Ecto neural progenitor cell (in vitro differentiated cells): ENCODE measurements at regions not wholly inside any gene's neighbourhood (a gene's known extent, or its start where the extent isn't known, plus 50 kb on each side); places are given as distances from the start of the nearest gene placed in this dataset.
"Not testable (repeated sequence)": the region's sequence is repeated elsewhere in the genome, so short reads cannot be mapped to it uniquely, and the experiment has no call there.

Experiments used
- DNase-seq: peaks from one replicate; pipeline ENCODE4 v3.0.0-alpha.2; 2018; ENCODE audit warnings: low spot score

DNA sequence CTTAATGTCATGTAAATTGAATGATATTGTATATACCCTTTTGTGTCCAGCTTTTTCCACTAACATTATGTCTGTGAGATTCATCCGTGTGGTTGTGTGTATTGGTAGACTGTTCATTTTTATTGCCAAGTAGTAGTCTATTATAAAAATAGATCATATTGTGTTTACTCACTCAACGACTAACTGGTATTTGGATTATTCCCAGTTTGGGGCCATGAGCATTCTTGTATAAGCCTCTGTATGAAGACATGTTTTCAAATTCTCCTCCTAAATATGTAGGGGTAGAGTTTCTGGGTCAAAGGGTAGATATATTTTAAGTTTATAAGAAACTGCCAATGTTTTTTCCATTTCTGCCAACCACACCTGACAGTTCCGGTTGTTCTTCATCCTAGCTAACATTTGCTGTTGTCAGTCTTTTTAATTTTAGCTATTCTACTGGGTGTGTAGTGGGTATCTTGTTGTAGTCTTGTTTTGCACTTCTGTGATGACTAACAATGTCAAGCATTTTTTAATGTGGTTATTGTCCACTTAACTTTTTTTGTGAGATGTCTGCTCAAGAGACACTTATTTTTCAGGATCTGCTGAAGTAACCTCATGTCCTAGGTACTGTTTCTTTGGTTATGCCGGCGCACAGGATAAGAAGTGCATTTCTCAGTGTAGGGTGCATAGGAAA lies 93.2 kb downstream of the DACT1 start:
- DNase-seq, result no peak

DNA sequence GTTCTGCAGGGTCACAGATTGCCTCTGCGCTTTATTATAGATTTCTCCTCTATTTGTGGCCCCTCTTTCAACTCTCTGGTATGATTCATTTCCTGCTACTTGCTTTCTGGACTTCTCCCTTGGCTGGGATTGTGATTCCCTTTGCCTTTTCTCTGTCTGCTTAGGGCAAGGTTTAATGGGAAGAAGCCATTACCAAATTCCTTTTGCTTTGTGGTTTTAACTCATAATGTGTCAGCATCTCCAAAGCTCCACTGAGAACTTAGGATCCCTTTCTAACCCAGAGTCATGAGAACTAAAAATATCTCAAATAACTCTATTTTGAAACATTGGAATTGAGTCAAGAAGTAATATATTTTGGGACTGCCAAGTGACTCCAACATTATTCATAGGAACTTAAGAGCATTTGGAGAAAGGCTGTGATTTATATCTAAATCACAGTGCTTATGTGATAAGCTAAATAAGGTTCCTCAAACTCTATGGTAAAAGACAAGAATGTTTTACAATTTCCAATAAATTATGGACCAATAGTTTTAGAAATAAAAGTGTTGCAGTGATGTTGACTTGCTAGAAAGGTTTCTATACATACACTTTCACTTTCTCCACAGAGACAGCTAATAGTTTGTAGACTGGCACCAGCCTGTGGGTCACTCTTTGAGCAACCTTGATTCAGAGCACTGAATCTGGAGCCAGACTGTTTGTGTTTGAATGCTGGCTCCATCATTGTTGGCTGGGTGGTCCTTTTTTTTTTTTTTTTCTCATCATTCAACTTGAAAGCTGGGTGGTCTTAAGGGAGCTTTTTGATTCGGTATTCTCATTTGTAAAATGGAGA lies 93.9 kb downstream of the DACT1 start:
- DNase-seq, result no peak

DNA sequence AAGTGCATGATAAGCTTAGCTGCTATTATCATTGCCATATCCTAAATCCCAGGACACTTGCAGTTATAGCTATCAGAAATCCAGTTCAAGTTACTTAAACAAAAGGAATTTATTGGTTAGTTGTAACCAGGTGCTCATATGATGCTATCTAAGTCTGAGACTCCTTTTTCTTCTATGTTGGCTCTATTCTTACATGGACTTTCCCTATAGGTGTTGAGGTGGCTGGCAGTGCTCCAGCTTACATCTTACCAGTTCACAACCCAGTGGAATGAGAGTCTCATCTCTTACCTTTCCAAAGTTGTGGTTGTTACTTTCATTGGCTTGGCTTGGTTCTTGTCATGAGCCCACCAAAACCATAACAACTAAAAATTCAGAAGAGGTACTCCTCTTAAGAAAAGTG lies 94.6 kb downstream of the DACT1 start:
- no peak for DNase-seq

GRCh38 chr14:58733451-58734208 lies 95.9 kb downstream of the DACT1 start:
- DNase-seq, result no peak

- DNase-seq, result no peak
Measured at GRCh38 chr14:58735596-58735995, 97.8 kb downstream of the DACT1 start.

- no peak for DNase-seq
Measured at GRCh38 chr14:58736606-58737005, 98.8 kb downstream of the DACT1 start.

DNA sequence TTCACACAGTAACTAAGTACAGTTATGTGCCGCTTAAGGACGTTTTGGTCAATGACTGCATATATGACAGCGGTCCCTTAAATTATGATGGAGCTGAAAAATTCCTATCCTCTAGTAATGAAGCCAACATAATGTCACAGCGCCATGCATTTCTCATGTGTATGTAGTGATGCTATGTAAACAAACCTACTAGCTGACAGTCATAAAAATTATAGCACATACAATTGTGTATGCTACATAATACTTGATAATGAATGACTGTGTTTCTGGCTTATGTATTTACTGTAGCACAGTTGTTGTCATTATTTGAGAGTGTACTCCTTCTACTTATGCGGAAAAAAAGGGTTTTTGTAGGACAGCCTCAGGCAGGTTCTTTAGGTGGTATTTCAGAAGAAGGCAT lies 99.7 kb downstream of the DACT1 start:
- DNase-seq, result no peak

GRCh38 chr14:58738189-58738836 lies 100.6 kb downstream of the DACT1 start:
- no peak for DNase-seq

GRCh38 chr14:58738876-58739275 lies 101.1 kb downstream of the DACT1 start:
- no peak for DNase-seq

GRCh38 chr14:58739674-58740073 lies 101.9 kb downstream of the DACT1 start:
- DNase-seq, result no peak

DNA sequence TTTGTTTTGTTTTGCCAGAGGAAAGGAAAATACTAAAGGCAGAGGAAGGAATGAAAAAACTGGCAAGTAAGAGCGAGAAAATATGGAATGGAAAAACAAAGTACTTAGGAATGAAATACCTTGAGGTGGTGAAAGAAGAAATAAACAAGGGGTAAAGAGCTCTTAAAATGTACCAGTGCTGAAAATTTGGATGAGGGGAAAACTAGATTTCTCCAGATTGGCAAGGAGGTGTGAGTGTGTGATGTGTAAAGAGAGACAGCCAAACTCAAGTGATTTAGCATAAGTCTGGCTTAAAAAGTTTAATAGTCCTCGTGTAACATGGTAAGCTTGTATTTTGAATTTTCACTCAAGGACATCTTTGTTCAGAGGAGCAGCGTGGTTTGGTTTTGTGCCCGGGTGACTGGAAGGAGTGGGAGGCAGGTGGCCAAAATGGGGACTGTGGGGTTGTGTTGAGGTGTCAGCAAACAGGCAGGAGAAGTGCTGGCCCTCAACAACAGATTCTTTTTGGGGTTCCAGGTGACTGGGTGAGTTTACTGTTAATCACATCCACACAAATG lies 102.7 kb downstream of the DACT1 start:
- no peak for DNase-seq

DNA sequence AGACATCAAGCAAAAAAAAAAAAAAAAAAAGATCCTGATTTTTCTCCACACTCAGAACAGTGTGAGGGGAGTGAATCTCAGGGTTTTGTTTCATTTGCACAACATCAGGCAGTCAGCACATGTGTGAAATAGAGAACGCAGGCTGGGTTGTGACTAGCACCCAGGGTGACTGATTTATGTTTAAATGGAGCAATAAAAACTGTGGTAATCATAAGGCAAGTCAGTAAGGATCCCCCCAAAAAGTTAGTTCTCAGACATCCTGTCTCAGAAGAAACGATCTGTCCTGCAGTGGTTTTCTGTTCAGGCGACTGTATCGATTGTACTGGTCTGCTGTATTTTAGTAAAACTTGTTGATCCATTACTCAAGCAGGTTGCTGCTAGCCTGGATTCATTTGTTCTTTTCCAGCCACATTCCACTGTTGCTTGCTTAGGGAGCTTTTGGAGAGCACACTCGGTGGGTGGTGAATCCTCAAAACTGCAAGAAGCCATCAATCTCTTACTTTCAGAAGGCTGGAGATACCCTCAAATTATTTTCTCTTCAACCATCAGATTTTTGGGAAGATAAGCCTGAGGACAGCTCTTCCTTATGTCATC lies 107.1 kb downstream of the DACT1 start:
- DNase-seq, result no peak

DNA sequence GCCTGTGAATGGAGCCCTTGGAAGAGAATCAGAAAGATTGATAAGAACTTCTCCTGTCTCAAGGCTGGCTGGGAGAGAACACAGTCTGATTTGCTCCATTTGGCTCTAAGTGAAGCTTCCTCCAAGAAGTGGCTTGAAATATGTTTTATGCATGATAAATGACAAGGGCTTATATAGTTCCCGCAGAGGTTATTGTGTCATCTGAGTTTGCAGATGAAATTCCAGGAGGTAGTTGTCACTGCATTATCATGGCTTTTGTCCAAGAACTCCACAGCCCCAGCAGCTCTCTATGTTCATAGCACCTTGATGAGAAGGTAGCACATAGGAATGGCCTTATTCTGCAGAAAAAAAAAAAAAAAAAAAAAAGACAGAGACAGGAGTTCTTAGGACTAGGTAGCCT lies 108.5 kb downstream of the DACT1 start:
- no peak for DNase-seq

DNA sequence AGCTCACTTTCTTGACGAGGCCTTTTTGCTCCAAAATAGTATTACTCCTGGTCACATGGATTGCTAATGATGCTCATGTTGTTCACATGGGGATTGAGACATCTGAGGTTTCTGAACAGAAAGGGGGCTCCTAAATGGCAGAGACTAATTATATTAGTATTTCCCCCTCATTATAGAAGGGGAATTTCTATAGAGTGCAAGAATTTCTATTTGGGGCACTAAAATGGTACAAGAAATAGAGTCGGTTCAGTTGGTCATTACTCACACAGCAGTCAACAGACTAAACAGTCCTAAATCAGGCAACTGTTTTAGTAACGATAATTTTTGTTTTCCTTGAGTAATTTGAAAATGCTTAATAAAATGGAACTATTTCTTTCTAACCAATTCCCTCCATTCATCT lies 108.9 kb downstream of the DACT1 start:
- no peak for DNase-seq

- DNase-seq, result no peak
Measured at GRCh38 chr14:58747181-58747580, 109.4 kb downstream of the DACT1 start.

- DNase-seq, result not testable (repeated sequence)
Measured at GRCh38 chr14:58748251-58748650, 110.5 kb downstream of the DACT1 start.

DNA sequence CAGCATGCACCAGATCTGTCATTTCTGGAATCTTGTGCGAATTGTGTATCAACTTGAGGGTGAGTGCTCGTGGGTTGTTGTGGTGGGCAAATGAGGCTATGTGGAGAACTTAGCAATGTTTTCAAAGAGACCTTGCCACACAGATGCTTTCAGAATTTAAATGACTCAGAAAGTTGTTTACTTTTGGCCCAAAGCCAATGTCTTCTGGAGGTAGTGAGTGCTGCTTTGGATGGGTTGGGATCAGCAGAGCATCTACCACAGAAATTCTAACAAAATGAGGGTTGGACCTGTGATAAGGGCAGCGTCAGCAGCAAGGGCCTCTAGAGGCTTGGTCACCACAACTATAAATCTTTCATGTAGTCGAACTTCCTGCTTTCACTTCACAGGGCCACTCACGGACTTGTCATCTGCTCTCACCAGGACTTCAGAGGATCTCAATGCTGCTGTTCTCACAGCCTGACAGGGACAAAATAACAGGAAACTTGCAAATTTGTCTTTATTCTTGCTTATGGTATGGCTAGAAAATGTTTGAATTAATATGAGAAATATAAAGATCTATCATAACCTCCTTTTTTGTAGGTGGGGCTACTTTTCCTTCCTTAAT lies 111.4 kb downstream of the DACT1 start:
- DNase-seq, result no peak

DNA sequence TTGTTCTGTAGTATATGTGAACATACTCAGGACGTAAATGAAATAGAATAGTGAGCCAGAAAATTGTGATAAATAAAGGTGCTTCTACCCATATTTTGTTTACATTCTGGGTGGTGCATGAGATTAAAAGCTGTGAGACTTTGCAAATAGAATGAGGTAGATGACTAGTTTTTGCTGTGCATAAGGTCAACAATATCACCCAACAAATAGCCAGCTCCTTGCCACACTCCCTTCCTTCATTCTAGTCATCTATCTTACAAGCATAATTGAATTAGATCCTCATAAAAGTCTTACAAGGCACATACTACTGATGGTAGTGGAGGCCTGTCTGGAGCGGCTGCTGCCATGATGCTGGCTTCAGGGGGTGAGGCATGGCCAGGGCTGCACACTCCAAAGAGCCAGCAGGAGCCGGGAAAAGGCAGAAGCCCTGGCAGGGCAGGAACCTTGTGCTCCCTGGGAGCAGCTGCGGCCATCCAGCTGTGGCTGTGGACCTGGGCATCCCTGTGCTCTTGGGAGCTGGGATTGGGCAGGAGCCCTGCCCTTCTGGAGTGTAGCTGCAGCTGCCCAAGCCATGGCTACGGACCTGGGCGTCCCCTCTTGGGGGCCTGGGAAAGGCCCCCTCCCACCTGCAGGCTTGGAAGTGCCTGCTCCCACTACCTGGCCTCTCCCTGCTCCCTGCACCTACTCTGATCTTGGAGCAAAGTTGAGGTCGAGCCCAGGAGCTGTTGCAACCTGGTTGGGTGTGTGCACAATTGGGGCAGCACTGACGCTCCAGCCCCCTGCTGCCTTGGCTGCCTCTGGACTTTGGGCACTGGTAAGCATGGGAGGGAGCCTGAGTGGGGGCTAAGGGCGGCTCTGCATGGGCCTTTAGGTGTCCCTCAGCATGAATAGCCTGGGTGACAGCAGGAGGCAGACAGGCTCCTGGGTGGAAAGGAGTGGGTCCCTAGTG lies 112.8 kb downstream of the DACT1 start:
- DNase-seq, result no peak

DNA sequence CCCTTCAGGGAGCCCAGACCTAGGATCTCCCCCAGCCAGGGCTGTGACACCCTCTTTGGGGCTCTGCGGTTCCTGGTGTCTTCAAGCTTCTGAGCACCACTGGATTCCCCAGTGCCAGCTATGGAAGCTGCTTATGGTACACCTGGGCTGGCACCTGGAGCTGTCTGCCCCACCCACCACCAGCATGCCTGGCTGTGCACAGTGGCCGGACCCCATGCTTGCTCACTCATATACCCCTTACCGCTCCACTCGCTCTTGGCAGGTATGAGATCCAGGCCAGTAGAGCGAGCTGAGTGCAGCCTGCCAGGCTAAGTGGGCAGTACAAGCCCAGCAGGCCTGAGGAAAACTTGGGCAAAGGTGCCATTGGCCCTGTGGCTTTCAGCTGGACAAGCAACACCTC lies 114.0 kb downstream of the DACT1 start:
- no peak for DNase-seq

- no peak for DNase-seq
Measured at GRCh38 chr14:58752289-58752688, 114.5 kb downstream of the DACT1 start.
